NCI-H2171 treated with DMSO at 0.1 percent for 48 hours (cell line): ENCODE measurements at regions not wholly inside any gene's neighbourhood (a gene's known extent, or its start where the extent isn't known, plus 50 kb on each side); places are given as distances from the start of the nearest gene placed in this dataset.
"Not testable (repeated sequence)": the region's sequence is repeated elsewhere in the genome, so short reads cannot be mapped to it uniquely, and the experiment has no call there.

Experiments used
- DNase-seq: peaks from one replicate; lab custom pipeline; 2025; lab: John Stamatoyannopoulos, UW

DNA sequence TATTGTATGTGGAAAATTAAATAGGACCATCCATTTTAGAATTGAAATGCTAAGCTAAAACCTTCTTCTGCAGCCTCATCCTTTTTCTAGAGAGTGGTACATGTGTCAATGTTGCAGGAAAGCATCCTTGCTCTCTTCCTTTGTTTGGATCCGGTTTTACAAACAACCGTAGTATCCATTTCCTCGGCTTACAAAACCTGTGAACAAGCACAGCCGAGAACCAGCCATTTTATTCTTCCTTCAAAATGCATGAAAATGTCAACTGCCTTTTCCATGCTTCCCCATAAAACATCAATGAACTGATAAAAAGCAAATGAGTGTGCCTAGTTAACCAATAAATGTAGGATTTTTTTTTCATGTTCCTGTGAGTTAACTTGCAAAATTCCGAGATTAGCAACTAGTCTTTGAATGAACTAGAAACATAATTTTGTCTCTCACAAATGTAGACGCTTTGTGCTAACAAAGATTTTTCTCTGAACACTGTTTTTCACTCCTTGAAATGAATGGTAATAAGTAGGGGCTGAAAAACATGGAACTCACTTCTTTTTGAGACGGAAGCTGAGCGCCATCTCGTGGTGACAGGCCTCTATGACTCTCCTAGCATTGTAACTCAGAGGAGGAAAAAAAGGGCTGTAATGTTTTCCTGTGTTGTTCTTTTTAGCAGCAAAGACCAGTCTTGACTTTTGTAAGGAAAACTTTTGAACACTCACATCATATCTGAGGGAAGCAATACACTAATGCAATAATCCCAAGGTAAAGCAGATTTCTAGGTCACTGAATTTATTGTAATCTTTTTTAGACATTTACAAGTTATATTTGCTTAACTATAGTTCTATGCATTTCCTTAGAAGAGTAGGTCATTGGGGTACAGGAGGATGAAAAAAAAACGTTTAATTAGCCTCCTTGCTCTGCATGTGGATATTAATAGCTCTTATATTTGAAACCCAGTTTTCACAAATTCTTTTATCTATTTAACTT is 157.4 kb upstream of the FOXG1 start:
- DNase-seq: peak; percentile 64

- DNase-seq: no peak
These were observed 154.2 kb upstream of the FOXG1 start for GRCh38 chr14:28612414-28612813.

GRCh38 chr14:28613532-28613931 is 153.1 kb upstream of the FOXG1 start:
- no peak for DNase-seq

- DNase-seq: no peak
These were observed 139.8 kb upstream of the FOXG1 start for GRCh38 chr14:28626780-28627179.

- DNase-seq: no peak
These were observed 137.1 kb upstream of the FOXG1 start for GRCh38 chr14:28629328-28630004.

DNA sequence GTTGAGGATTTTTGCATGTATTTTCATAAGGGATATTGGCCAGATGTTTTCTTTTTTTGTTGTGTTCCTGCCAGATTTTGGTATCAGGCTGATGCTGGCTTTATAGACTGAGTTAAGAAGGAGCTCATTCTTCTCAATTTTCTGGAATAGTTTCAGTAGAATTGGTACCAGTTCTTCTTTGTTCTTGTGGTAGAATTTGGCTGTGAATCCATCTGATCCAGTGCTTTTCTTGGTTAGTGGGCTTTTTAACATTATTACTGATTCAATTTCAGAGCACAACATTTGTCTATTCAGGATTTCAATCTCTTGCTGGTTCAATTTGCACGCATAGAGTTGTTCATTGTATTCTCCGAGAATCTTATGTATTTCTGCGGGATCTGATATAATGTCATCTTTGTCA is 136.5 kb upstream of the FOXG1 start:
- no peak for DNase-seq

DNA sequence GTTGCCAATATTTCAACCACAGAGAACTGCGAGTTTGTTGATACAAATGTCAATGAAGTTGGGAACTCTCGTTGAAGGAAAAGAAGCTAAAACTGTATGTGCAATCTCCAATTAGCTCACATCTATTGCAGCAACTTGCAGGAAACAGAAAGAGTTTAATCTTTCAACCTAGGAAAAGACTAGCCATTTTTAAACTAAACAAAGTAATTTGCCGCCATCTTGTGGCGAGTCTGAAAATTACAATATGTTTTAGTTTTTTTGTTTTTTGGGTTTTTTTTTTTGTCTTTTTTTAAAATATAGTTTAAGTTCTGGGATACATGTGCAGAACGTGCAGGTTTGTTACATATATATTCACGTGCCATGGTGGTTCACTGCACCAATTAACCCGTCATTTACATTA is 131.2 kb upstream of the FOXG1 start:
- peak; percentile 36 for DNase-seq

GRCh38 chr14:28635816-28636215 is 130.8 kb upstream of the FOXG1 start:
- not testable (repeated sequence) for DNase-seq

DNA sequence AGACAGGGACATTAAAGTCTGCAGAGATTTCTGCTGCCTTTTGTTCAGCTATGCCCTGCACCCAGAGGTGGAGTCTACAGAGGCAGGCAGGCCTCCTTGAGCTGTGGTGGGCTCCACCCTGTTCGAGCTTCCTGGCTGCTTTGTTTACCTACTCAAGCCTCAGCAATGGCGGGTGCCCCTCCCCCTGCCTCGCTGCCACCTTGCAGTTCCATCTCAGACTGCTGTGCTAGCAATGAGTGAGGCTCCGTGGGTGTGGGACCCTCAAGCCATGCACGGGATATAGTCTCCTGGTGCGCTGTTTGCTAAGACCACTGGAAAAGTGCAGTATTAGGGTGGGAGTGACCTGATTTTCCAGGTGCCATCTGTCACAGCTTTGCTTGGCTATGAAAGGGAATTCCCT is 125.4 kb upstream of the FOXG1 start:
- not testable (repeated sequence) for DNase-seq

GRCh38 chr14:28651148-28651547 is 115.4 kb upstream of the FOXG1 start:
- DNase-seq: no peak

DNA sequence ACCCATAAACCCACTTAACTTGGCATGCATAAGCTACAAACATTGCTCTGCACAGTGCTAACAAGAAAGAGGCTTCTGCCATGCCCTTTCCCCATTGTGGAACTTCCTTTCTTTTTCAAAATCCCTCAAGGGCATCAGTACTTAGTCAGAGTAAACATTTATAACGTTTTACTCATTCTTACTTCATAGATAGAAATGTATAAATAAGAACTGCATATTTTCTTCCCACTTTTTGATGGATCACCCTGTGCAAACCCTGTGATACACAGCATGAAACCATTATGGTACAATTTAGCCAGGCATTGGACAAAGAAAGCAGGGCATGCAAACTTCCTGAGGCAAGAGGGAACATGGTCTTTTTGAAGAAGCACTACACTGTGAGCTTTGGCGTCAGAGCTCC is 113.8 kb upstream of the FOXG1 start:
- DNase-seq: no peak

- DNase-seq: no peak
These were observed 113.1 kb upstream of the FOXG1 start for GRCh38 chr14:28653521-28653920.

- DNase-seq: peak; percentile 57
These were observed 109.8 kb upstream of the FOXG1 start for GRCh38 chr14:28656704-28657255.

DNA sequence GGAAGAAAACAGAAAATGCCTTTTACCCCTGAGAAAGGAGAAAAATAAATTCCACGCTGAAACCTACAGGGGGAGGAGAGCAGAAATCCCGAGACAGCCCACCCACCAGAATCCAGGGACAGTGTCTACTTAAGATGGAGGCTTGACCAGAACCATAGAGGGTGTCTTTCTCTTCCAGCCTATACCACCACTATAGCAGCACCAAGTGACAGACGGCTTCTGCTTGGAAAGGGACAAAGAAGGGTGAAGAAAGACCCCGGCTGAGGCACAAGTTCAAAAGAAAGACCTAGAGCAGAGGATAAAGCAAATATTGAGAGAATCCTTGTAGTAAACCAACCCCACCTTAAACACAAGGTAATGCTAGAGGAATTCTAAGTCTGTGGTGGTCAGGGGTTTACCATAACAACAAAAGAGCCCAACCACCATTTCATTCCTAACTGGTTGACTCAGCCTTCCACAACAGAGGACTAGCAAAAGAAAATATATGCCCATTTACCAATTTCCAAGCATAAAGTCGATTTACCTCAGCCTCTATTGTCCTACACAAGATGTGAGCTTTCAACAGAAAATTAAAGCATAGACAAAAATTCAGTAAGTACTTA is 105.3 kb upstream of the FOXG1 start:
- no peak for DNase-seq

- DNase-seq: no peak
These were observed 99.6 kb upstream of the FOXG1 start for GRCh38 chr14:28666961-28667360.

DNA sequence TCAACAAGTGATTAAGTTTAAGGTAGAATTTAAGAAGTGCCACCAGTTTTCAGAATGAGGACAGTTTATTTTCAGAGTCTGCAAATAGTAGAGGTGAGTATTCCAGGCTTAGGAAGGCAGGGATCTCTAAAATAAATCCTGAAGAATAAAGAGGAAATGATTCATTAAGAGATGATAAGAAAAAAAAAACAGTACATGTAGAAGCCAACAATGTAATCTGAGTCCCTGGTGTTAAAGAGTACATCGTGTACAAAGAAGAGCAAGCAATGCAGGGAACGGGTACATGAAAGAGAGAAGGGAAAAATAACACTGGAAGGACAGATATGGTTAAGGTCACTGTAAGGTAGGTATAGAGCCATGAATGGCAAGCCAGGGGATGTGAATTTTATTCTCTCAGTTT is 95.2 kb upstream of the FOXG1 start:
- DNase-seq: no peak

DNA sequence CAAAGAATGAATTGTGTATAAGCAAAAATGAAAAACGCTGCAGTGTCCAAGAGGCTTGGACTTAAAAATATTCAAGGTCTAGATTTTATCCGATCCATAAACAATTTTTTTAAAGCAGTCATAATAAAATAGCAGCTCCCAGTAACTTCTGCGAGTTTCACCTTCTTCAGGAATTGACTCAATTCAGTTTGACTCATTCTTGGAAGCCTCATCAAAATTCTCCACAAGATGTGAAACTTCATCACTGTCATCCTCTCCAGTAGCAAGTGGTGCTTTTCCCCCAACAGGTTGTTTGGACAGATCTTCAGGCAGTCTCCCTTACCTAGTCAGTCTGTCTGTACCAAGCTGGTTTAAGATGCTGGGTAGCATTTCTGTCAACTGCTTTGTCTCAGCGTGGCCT is 93.5 kb upstream of the FOXG1 start:
- DNase-seq: no peak

GRCh38 chr14:28676479-28676878 is 90.1 kb upstream of the FOXG1 start:
- DNase-seq: no peak

DNA sequence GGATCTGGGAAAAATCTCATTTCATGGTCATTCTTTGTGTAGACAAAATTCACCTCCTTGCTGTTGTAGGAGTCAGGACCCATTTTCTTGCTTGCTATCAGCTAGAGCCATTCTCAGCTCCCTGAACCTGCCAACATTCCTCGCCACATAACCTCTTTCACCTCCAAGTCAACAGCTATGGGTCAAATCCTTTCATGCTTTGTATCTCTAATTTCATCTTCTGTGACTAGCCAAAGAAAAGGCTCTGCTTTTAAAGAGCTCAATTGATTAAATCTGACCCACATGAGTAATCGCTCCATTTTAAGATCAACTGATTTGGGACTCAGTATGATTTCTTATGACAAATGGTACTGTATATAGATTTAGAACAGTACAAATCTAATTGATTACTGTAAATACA is 89.2 kb upstream of the FOXG1 start:
- no peak for DNase-seq

- no peak for DNase-seq
These were observed 87.7 kb upstream of the FOXG1 start for GRCh38 chr14:28678887-28679286.

GRCh38 chr14:28681681-28682080 is 84.9 kb upstream of the FOXG1 start:
- DNase-seq: peak; percentile 33

DNA sequence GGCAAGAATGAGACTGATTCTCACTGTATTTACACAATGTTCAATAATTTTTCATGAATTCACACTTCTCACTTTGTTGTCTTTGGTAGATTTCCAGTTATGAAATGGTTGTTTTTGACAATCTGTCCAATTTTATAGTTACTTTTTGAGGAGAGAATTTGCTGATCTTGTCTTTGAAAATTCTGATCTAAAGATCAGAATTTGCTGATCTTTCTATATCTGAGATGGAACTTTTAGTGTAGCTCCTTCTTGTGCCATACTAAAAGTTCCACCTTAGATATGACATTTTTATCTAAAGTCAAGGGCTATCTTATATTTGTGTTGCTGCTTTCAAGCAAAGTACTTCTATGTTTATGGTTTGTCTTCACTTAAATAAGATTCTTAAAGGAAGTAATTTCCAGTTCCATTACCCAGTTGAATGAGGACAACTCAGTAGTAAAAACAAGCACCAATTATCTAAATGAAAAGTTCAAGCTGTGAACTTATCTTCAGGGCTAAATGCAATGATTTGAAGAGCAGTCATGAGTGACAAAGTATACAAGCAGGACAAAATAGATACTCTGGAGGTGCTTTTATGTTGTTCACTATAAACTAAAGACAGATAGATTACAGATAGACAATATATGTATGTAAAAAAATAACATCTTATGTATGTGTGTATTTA is 76.4 kb upstream of the FOXG1 start:
- DNase-seq: no peak
